KBM-7 (cell line): ENCODE measurements at regions not wholly inside any gene's neighbourhood (a gene's known extent, or its start where the extent isn't known, plus 50 kb on each side); places are given as distances from the start of the nearest gene placed in this dataset.
"Not testable (repeated sequence)": the region's sequence is repeated elsewhere in the genome, so short reads cannot be mapped to it uniquely, and the experiment has no call there.

Experiments used
- DNase-seq: peaks from one replicate; pipeline ENCODE4 v3.0.0-alpha.2; 2015
- in situ Hi-C: fragments of 300-500 bp; cut with MboI; formaldehyde crosslinking; loops from 2 replicates; pipeline ENCODE4 v1.14.3; 2020; ENCODE audit warnings: low sequenced_read_pairs, low pct_unique_long_range_greater_than_20kb, mixed read lengths

- in situ Hi-C loops, result no loop called here
- no peak for DNase-seq
Measured at GRCh38 chr1:78715181-78715661, 65.6 kb downstream of the IFI44 start.

GRCh38 chr1:78716186-78716585, 66.6 kb downstream of the IFI44 start:
- DNase-seq, result no peak
- in situ Hi-C loops, result no loop called here

GRCh38 chr1:78718566-78718965, 68.9 kb downstream of the IFI44 start:
- in situ Hi-C loops, result no loop called here
- DNase-seq, result no peak

- no peak for DNase-seq
- in situ Hi-C loops, result no loop called here
Measured at GRCh38 chr1:78721136-78721535, 71.5 kb downstream of the IFI44 start.

- in situ Hi-C loops, result no loop called here
- DNase-seq, result no peak
Measured at GRCh38 chr1:78722105-78722504, 72.5 kb downstream of the IFI44 start.

- in situ Hi-C loops, result no loop called here
- DNase-seq, result no peak
Measured at GRCh38 chr1:78722521-78722920, 72.9 kb downstream of the IFI44 start.

- DNase-seq, result no peak
- in situ Hi-C loops, result no loop called here
Measured at GRCh38 chr1:78722947-78723346, 73.3 kb downstream of the IFI44 start.

- in situ Hi-C loops, result no loop called here
- DNase-seq, result no peak
Measured at GRCh38 chr1:78726686-78727085, 77.1 kb downstream of the IFI44 start.

- no peak for DNase-seq
- in situ Hi-C loops, result no loop called here
Measured at GRCh38 chr1:78728359-78728758, 78.7 kb downstream of the IFI44 start.

GRCh38 chr1:78730054-78730453, 80.4 kb downstream of the IFI44 start:
- in situ Hi-C loops, result no loop called here
- no peak for DNase-seq

- in situ Hi-C loops, result no loop called here
- DNase-seq, result no peak
Measured at GRCh38 chr1:78731674-78732073, 82.0 kb downstream of the IFI44 start.

GRCh38 chr1:78737241-78737640, 87.6 kb downstream of the IFI44 start:
- no peak for DNase-seq
- in situ Hi-C loops, result no loop called here

GRCh38 chr1:78743626-78744025, 94.0 kb downstream of the IFI44 start:
- in situ Hi-C loops, result no loop called here
- DNase-seq, result no peak

GRCh38 chr1:78745111-78745510, 95.5 kb downstream of the IFI44 start:
- in situ Hi-C loops, result no loop called here
- DNase-seq, result no peak

- DNase-seq, in situ Hi-C loops: not testable (repeated sequence)
Measured at GRCh38 chr1:78753679-78754078, 104.0 kb downstream of the IFI44 start.

- in situ Hi-C loops, result no loop called here
- DNase-seq, result no peak
Measured at GRCh38 chr1:78755986-78756385, 106.4 kb downstream of the IFI44 start.

- no peak for DNase-seq
- in situ Hi-C loops, result no loop called here
Measured at GRCh38 chr1:78758506-78758905, 108.9 kb downstream of the IFI44 start.

GRCh38 chr1:78759881-78760280, 110.2 kb downstream of the IFI44 start:
- no peak for DNase-seq
- in situ Hi-C loops, result no loop called here

- in situ Hi-C loops, result no loop called here
- DNase-seq, result no peak
Measured at GRCh38 chr1:78760858-78761257, 111.2 kb downstream of the IFI44 start.

- in situ Hi-C loops, result no loop called here
- no peak for DNase-seq
Measured at GRCh38 chr1:78762113-78762512, 112.5 kb downstream of the IFI44 start.

- no peak for DNase-seq
- in situ Hi-C loops, result no loop called here
Measured at GRCh38 chr1:78765489-78765888, 115.9 kb downstream of the IFI44 start.

GRCh38 chr1:78779831-78780230, 130.2 kb downstream of the IFI44 start:
- DNase-seq, result no peak
- in situ Hi-C loops, result no loop called here
